ENCODE measurements at regions not wholly inside any gene's neighbourhood (a gene's known extent, or its start where the extent isn't known, plus 50 kb on each side); places are given as distances from the start of the nearest gene placed in this dataset.
"Not testable (repeated sequence)": the region's sequence is repeated elsewhere in the genome, so short reads cannot be mapped to it uniquely, and the experiment has no call there.

DNA sequence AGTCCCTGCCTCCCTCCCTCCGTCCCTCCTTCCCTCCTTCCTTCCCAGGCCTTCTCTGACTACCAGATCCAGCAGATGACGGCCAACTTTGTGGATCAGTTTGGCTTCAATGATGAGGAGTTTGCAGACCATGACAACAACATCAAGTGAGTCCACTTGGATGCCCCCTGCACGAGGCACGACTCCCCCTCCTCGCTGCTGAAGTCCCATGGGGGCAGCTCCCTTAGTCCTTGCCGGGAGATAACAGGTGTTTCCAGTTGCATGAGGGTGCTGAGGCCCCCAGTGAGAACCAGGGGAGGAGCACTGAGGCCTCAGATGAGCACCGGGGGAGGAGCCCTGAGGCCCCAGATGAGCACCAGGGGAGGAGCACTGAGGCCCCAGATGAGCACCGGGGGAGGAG, 200.0 kb downstream of the LIPI start:
- H3K27me3 ChIP-seq (ENCODE audit: control insufficient read depth, extremely low read depth, insufficient read depth, low read length): no peaks in the 10 kb centered on the region
- no peak overlapping the region for H3K4me2 ChIP-seq (ENCODE audit: control insufficient read depth, extremely low read depth, insufficient read depth, low read depth, low read length)
- FAIRE-seq (no peak), DNase-seq (ENCODE audit: low read depth, low spot score) (no peak)
- peaks cover 6% of the 10 kb centered on the region for H3K9me3 ChIP-seq (ENCODE audit: control insufficient read depth, low read depth, low read length)
- H3K4me1 ChIP-seq (ENCODE audit: control insufficient read depth, extremely low read depth, insufficient read depth, low read length): no peaks in the 10 kb centered on the region
- no peak overlapping the region for H3K4me3 ChIP-seq (ENCODE audit: control insufficient read depth in 2 of 3, extremely low read depth in 1 of 3, insufficient read depth in 2 of 3, low read depth in 1 of 3, low read length in 3 of 3)
- TF ChIP-seq EZH2 (IDR thresholded peaks at IDR 0.05; ENCODE audit: low read length): no peak
- TF ChIP-seq, protein P1, sequence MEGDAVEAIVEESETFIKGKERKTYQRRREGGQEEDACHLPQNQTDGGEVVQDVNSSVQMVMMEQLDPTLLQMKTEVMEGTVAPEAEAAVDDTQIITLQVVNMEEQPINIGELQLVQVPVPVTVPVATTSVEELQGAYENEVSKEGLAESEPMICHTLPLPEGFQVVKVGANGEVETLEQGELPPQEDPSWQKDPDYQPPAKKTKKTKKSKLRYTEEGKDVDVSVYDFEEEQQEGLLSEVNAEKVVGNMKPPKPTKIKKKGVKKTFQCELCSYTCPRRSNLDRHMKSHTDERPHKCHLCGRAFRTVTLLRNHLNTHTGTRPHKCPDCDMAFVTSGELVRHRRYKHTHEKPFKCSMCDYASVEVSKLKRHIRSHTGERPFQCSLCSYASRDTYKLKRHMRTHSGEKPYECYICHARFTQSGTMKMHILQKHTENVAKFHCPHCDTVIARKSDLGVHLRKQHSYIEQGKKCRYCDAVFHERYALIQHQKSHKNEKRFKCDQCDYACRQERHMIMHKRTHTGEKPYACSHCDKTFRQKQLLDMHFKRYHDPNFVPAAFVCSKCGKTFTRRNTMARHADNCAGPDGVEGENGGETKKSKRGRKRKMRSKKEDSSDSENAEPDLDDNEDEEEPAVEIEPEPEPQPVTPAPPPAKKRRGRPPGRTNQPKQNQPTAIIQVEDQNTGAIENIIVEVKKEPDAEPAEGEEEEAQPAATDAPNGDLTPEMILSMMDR (optimal IDR thresholded peaks at IDR 0.05 in 1 of 3, IDR thresholded peaks at IDR 0.05 in 1 of 3, conservative IDR thresholded peaks at IDR 0.05 in 1 of 3; ENCODE audit: extremely low read depth in 1 of 3, insufficient read depth in 2 of 3, low read length in 3 of 3): no peak
- no peaks in the 10 kb centered on the region for H3K9me1 ChIP-seq (ENCODE audit: control insufficient read depth, extremely low read depth, insufficient read depth, low read length)
- H3K9ac ChIP-seq (ENCODE audit: control insufficient read depth, extremely low read depth, insufficient read depth, low read length): no peak overlapping the region
- H3K79me2 ChIP-seq (ENCODE audit: control insufficient read depth, insufficient read depth, low read length): no peaks in the 10 kb centered on the region
- H3K36me3 ChIP-seq (ENCODE audit: control insufficient read depth in 2 of 2, extremely low read depth in 1 of 2, insufficient read depth in 2 of 2, low read length in 2 of 2): no peaks in the 10 kb centered on the region
- H2AFZ ChIP-seq (ENCODE audit: control insufficient read depth, low read length): no peak overlapping the region
- dilution Hi-C loops (cut with MboI; ENCODE audit: extremely low pct_ligation_motif_present, low sequenced_read_pairs): no loop called here
- no peaks in the 10 kb centered on the region for H4K20me1 ChIP-seq (ENCODE audit: control insufficient read depth, extremely low read depth, insufficient read depth, low read length)
- no peak overlapping the region for H3K27ac ChIP-seq (ENCODE audit: control insufficient read depth, insufficient read depth, low read length)

DNA sequence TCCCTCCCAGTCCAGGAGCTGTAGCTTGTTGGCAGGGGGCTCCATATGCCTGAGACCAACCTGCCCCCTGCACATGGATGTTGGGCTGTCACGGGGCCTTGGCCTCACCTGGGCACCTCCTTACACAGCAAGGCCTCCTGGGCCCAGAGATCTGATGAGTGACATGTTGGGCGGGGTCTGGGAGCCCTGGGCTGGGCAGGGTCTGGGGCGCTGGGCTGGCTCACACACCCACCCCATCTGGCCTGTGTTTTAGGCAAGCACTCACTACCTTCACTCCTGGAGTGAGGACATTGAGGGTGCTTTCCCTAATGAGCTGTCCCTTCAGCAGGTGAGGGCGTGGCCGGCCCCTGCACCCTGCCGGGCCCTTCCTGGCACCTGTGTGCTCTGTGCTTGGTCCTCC, 200.8 kb downstream of the LIPI start:
- H3K4me3 ChIP-seq (ENCODE audit: control insufficient read depth in 2 of 3, extremely low read depth in 1 of 3, insufficient read depth in 2 of 3, low read depth in 1 of 3, low read length in 3 of 3); H3K79me2 ChIP-seq (ENCODE audit: control insufficient read depth, insufficient read depth, low read length); dilution Hi-C loops (cut with MboI; ENCODE audit: extremely low pct_ligation_motif_present, low sequenced_read_pairs); DNase-seq (ENCODE audit: low read depth, low spot score); FAIRE-seq; H3K4me2 ChIP-seq (ENCODE audit: control insufficient read depth, extremely low read depth, insufficient read depth, low read depth, low read length); H3K9me1 ChIP-seq (ENCODE audit: control insufficient read depth, extremely low read depth, insufficient read depth, low read length); H3K36me3 ChIP-seq (ENCODE audit: control insufficient read depth in 2 of 2, extremely low read depth in 1 of 2, insufficient read depth in 2 of 2, low read length in 2 of 2); H3K4me1 ChIP-seq (ENCODE audit: control insufficient read depth, extremely low read depth, insufficient read depth, low read length); H3K27ac ChIP-seq (ENCODE audit: control insufficient read depth, insufficient read depth, low read length); H3K9me3 ChIP-seq (ENCODE audit: control insufficient read depth, low read depth, low read length); H3K27me3 ChIP-seq (ENCODE audit: control insufficient read depth, extremely low read depth, insufficient read depth, low read length); H3K9ac ChIP-seq (ENCODE audit: control insufficient read depth, extremely low read depth, insufficient read depth, low read length); H4K20me1 ChIP-seq (ENCODE audit: control insufficient read depth, extremely low read depth, insufficient read depth, low read length); H2AFZ ChIP-seq (ENCODE audit: control insufficient read depth, low read length): not testable (repeated sequence)

DNA sequence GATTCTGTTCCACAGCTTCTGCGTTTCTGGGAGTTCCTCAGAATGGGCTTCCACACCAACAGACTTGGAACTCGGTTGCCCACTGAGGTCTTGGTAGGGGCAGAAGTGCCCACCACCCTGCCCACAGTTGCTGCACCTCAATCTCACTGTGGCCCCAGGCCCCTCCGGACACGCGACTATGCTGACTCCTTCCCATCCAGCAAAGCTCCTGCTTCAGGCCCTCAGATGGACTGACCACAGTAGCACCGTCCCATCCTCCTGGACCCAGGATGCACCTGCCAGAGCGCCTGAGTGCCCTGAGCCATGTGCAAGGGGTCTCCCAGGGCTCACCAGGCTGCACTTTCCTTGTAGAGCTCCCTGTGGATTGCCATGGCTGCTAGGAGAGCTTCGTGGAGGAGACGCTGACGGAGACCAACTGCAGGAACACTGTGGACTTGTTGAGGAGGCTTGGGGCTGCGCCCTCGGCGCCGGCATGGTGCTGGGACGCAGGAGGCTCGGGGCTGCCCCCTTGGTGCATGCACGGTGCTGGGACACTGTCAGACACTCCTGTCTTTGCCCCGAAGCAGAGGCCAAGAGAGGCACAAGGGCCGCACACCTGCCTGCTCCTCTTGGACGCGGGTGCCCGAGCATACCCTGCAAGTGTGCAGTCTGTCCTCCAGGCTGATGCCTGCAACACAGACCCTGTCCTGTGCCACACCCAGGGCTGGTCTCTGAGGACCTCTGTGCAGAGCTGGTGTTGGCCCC, 201.3 kb downstream of the LIPI start:
- H3K4me3 ChIP-seq (ENCODE audit: control insufficient read depth in 2 of 3, extremely low read depth in 1 of 3, insufficient read depth in 2 of 3, low read depth in 1 of 3, low read length in 3 of 3); FAIRE-seq; dilution Hi-C loops (cut with MboI; ENCODE audit: extremely low pct_ligation_motif_present, low sequenced_read_pairs): not testable (repeated sequence)

DNA sequence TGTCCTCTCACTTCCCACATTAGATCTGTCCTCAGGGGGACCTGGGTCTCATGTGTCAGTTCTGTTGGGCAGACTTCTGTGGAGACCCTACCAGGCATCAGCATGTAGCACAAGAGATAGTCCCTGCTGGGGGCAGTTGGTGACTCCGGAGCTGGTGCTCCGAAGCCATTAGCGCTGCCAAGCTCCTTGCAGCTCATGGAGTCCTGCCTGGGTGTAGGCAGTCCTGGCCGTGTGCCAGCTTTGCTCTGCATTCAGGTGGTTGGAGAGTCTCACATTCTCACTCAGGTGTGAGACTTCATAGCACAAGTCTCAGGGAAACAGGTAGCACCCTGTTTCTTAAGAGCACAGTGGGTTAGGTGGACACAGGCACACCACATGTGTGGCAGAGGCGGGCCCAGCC, 202.3 kb downstream of the LIPI start:
- dilution Hi-C loops (cut with MboI; ENCODE audit: extremely low pct_ligation_motif_present, low sequenced_read_pairs); H3K9ac ChIP-seq (ENCODE audit: control insufficient read depth, extremely low read depth, insufficient read depth, low read length); H3K4me1 ChIP-seq (ENCODE audit: control insufficient read depth, extremely low read depth, insufficient read depth, low read length); H3K27ac ChIP-seq (ENCODE audit: control insufficient read depth, insufficient read depth, low read length); H3K9me3 ChIP-seq (ENCODE audit: control insufficient read depth, low read depth, low read length); H3K4me2 ChIP-seq (ENCODE audit: control insufficient read depth, extremely low read depth, insufficient read depth, low read depth, low read length); DNase-seq (ENCODE audit: low read depth, low spot score); H4K20me1 ChIP-seq (ENCODE audit: control insufficient read depth, extremely low read depth, insufficient read depth, low read length); H3K27me3 ChIP-seq (ENCODE audit: control insufficient read depth, extremely low read depth, insufficient read depth, low read length); H3K36me3 ChIP-seq (ENCODE audit: control insufficient read depth in 2 of 2, extremely low read depth in 1 of 2, insufficient read depth in 2 of 2, low read length in 2 of 2); H3K79me2 ChIP-seq (ENCODE audit: control insufficient read depth, insufficient read depth, low read length); H2AFZ ChIP-seq (ENCODE audit: control insufficient read depth, low read length); FAIRE-seq; H3K4me3 ChIP-seq (ENCODE audit: control insufficient read depth in 2 of 3, extremely low read depth in 1 of 3, insufficient read depth in 2 of 3, low read depth in 1 of 3, low read length in 3 of 3); H3K9me1 ChIP-seq (ENCODE audit: control insufficient read depth, extremely low read depth, insufficient read depth, low read length): not testable (repeated sequence)

More for the DNA sequence above, 201.3 kb downstream of the LIPI start:
- not testable (repeated sequence) for H3K27ac ChIP-seq (ENCODE audit: control insufficient read depth, insufficient read depth, low read length); H3K4me2 ChIP-seq (ENCODE audit: control insufficient read depth, extremely low read depth, insufficient read depth, low read depth, low read length); DNase-seq (ENCODE audit: low read depth, low spot score); H2AFZ ChIP-seq (ENCODE audit: control insufficient read depth, low read length); H3K4me1 ChIP-seq (ENCODE audit: control insufficient read depth, extremely low read depth, insufficient read depth, low read length); H3K9me1 ChIP-seq (ENCODE audit: control insufficient read depth, extremely low read depth, insufficient read depth, low read length); H3K79me2 ChIP-seq (ENCODE audit: control insufficient read depth, insufficient read depth, low read length); H3K27me3 ChIP-seq (ENCODE audit: control insufficient read depth, extremely low read depth, insufficient read depth, low read length); H3K36me3 ChIP-seq (ENCODE audit: control insufficient read depth in 2 of 2, extremely low read depth in 1 of 2, insufficient read depth in 2 of 2, low read length in 2 of 2); H3K9me3 ChIP-seq (ENCODE audit: control insufficient read depth, low read depth, low read length); H3K9ac ChIP-seq (ENCODE audit: control insufficient read depth, extremely low read depth, insufficient read depth, low read length); H4K20me1 ChIP-seq (ENCODE audit: control insufficient read depth, extremely low read depth, insufficient read depth, low read length)

Measured in keratinocyte (primary cell).